A549 (cell line): ENCODE measurements at regions not wholly inside any gene's neighbourhood (a gene's known extent, or its start where the extent isn't known, plus 50 kb on each side); places are given as distances from the start of the nearest gene placed in this dataset.

ENCODE experiments used
- ATAC-seq, 2 experiments: fragments of 200-7000 bp in 1 of 2; fragments of >200 bp in 1 of 2; cut with Nextera tagmentation in 1 of 2; cut with Tn5 transposase in 1 of 2; 3 replicates each; pipeline versions ENCODE4 v1.8.0 to v1.9.1; 2018 to 2020; ENCODE audit warnings: mild to moderate bottlenecking in 1 of 2, moderate library complexity in 1 of 2
- CTCF ChIA-PET: fragments of 300-600 bp; sonication (Branson Sonifier 250); formaldehyde crosslinking; extraction: SDS; loops from one replicate; lab custom pipeline; 2021; ENCODE audit warnings: antibody characterized with exemption, inconsistent platforms; lab: Yijun Ruan, JAX
- POLR2A ChIA-PET: fragments of 350-600 bp; formaldehyde crosslinking; extraction: SDS; loops from one replicate; lab custom pipeline; 2021; ENCODE audit warnings: antibody characterized with exemption, inconsistent platforms; lab: Yijun Ruan, JAX
- DNase-seq, 2 experiments: peaks; one replicate each; pipeline versions ENCODE4 v3.0.0 to v3.0.0-alpha.2; 2011 to 2016; ENCODE audit warnings: low read depth in 1 of 2, low spot score in 1 of 2
- FAIRE-seq: peaks from 2 replicates; lab custom pipeline; 2011; peaks lifted over from hg19 to GRCh38; lab: Jason Lieb, UNC
- H3K27ac ChIP-seq, 2 experiments: fragments of >200 bp; sonication (Bioruptor Twin); formaldehyde crosslinking; 3 replicates each; pipeline ENCODE4 v1.5.1; 2016 to 2017
- H3K4me1 ChIP-seq: fragments of >200 bp; sonication (Bioruptor Twin); formaldehyde crosslinking; 3 replicates; pipeline ENCODE4 v1.6.1; 2016
- H3K4me2 ChIP-seq: fragments of >200 bp; sonication (Bioruptor Twin); formaldehyde crosslinking; 3 replicates; pipeline ENCODE4 v1.6.1; 2016
- H3K4me3 ChIP-seq: fragments of >200 bp; sonication (Bioruptor Twin); formaldehyde crosslinking; 3 replicates; pipeline ENCODE4 v1.5.1; 2016
- H3K9me3 ChIP-seq: fragments of >200 bp; sonication (Bioruptor Twin); formaldehyde crosslinking; 3 replicates; pipeline ENCODE4 v1.6.1; 2016
- ATOH8 ChIP-seq: fragments of 250-450 bp; sonication (Bioruptor Pico); IDR thresholded peaks from 2 replicates; pipeline ENCODE4 v1.5.0; 2020; ENCODE audit warnings: low read depth, mild to moderate bottlenecking, moderate library complexity
- CTCF ChIP-seq: fragments of >200 bp; sonication (Bioruptor Twin); formaldehyde crosslinking; IDR thresholded peaks from 3 replicates; pipeline ENCODE4 v1.5.1; 2016
- HMGXB4 ChIP-seq: fragments of 250-450 bp; sonication (Bioruptor Pico); IDR thresholded peaks from 2 replicates; pipeline ENCODE4 v1.5.0; 2021; ENCODE audit warnings: mild to moderate bottlenecking, moderate library complexity, borderline replicate concordance
- HOXA7 ChIP-seq: fragments of 250-450 bp; sonication (Bioruptor Pico); IDR thresholded peaks from 2 replicates; pipeline ENCODE4 v1.5.0; 2020; ENCODE audit warnings: mild to moderate bottlenecking, moderate library complexity
- KDM1A ChIP-seq: fragments of 200-600 bp; sonication (generic); IDR thresholded peaks from 2 replicates; pipeline ENCODE4 v1.6.1; 2016; ENCODE audit warnings: low read depth, mild to moderate bottlenecking
- NFE2L2 ChIP-seq: fragments of 150-350 bp; conservative IDR thresholded peaks from 2 replicates; pipeline ENCODE4 v1.6.1; 2014; ENCODE audit warnings: low read length
- NR3C1 ChIP-seq: fragments of >200 bp; sonication (Bioruptor Twin); formaldehyde crosslinking; IDR thresholded peaks from 3 replicates; pipeline ENCODE4 v1.6.1; 2017
- RARB ChIP-seq: fragments of 250-450 bp; sonication (Bioruptor Pico); IDR thresholded peaks from 2 replicates; pipeline ENCODE4 v1.8.0; 2021; ENCODE audit warnings: mild to moderate bottlenecking, moderate library complexity
- RCOR1 ChIP-seq: fragments of 150-350 bp; IDR thresholded peaks from 2 replicates; pipeline ENCODE4 v1.6.1; 2014; ENCODE audit warnings: antibody characterized with exemption, low read length, low read depth
- REST ChIP-seq: fragments of 200-600 bp; sonication (generic); IDR thresholded peaks from 2 replicates; pipeline ENCODE4 v1.6.1; 2016; ENCODE audit warnings: antibody characterized with exemption, mild to moderate bottlenecking, moderate library complexity
- RFX5 ChIP-seq: fragments of 450-650 bp; IDR thresholded peaks from 2 replicates; pipeline ENCODE4 v1.7.1; 2014; ENCODE audit warnings: antibody characterized with exemption, mild to moderate bottlenecking, moderate library complexity
- RNF2 ChIP-seq: fragments of 200-600 bp; sonication (generic); IDR thresholded peaks from 2 replicates; pipeline ENCODE4 v1.6.1; 2016; ENCODE audit warnings: low read depth, mild to moderate bottlenecking, antibody characterized with exemption, moderate library complexity, borderline replicate concordance
- TFCP2L1 ChIP-seq: fragments of 250-450 bp; sonication (Bioruptor Pico); IDR thresholded peaks from 2 replicates; pipeline ENCODE4 v1.5.0; 2021; ENCODE audit warnings: mild to moderate bottlenecking
- WGBS: methylation state at CpG from one replicate; pipeline ENCODE4 v1.1.6; 2017; ENCODE audit errors: missing lambda C conversion rate; 5-methylcytosine and 5-hydroxymethylcytosine counted together

GRCh38 chrX:124232523-124233201 is 99.8 kb upstream of the TEX13D start:
- no peak for FAIRE-seq
- no peak for TF ChIP-seq CTCF
- TF ChIP-seq RNF2, result no peak
- no peak for TF ChIP-seq HMGXB4 (CRISPR knock-in tag)
- TF ChIP-seq ATOH8 (CRISPR knock-in tag), result no peak
- no peak for TF ChIP-seq REST
- TF ChIP-seq, all 56 proteins: peak for 0
- H3K9me3 ChIP-seq, result no peaks in the 10 kb centered on the region
- ChIA-PET CTCF (no interaction called here), POLR2A (no interaction called here)
- H3K27ac ChIP-seq, result no peak overlapping the region
- H3K4me2 ChIP-seq, result no peak overlapping the region
- no peak overlapping the region for H3K4me3 ChIP-seq
- DNase-seq, result no peak
- no peaks in the 10 kb centered on the region for H3K4me1 ChIP-seq
- ATAC-seq, result no peak
- WGBS, result 53% methylated on average over 3 of the region's 3 CpGs

- DNase-seq (no peak), ATAC-seq (no peak), FAIRE-seq (no peak)
- H3K27ac ChIP-seq, result no peak overlapping the region
- no peaks in the 10 kb centered on the region for H3K9me3 ChIP-seq
- WGBS, result 55% methylated on average over 8 of the region's 8 CpGs
- ChIA-PET POLR2A (no interaction called here), CTCF (no interaction called here)
- no peaks in the 10 kb centered on the region for H3K4me1 ChIP-seq
- no peak overlapping the region for H3K4me2 ChIP-seq
- no peak for TF ChIP-seq TFCP2L1 (CRISPR knock-in tag)
- no peak for TF ChIP-seq KDM1A
- no peak for TF ChIP-seq RFX5
- no peak for TF ChIP-seq HOXA7 (CRISPR knock-in tag)
- no peak for TF ChIP-seq RNF2
- no peak overlapping the region for H3K4me3 ChIP-seq
Observed at GRCh38 chrX:124234348-124234747, 98.1 kb upstream of the TEX13D start.

GRCh38 chrX:124238268-124238667 is 94.2 kb upstream of the TEX13D start:
- Histone ChIP-seq H3K4me2 (no peak overlapping the region), H3K27ac (no peak overlapping the region), H3K4me1 (no peaks in the 10 kb centered on the region), H3K9me3 (no peaks in the 10 kb centered on the region), H3K4me3 (no peak overlapping the region)
- ChIA-PET POLR2A (no interaction called here), CTCF (no interaction called here)
- DNase-seq (no peak), ATAC-seq (no peak), FAIRE-seq (no peak)
- 0% methylated on average over 1 of the region's 1 CpG for WGBS
- TF ChIP-seq RARB (CRISPR knock-in tag) (no peak), NR3C1 (no peak), NFE2L2 (no peak), RCOR1 (no peak)
